MCF 10A (cell line): ENCODE measurements at regions not wholly inside any gene's neighbourhood (a gene's known extent, or its start where the extent isn't known, plus 50 kb on each side); places are given as distances from the start of the nearest gene placed in this dataset.
A peak's percentile ranks its signal among the peaks of the same experiment; 100 is the strongest.

Source experiments
- BruUV-seq: library from RNA; stranded (reverse); fragments of 400-500 nt; replicated peaks from 2 replicates; lab custom pipeline; 2021; lab: Mats Ljungman, UMichigan
- CTCF ChIA-PET: fragments of 300-600 bp; sonication (Branson Sonifier 250); formaldehyde crosslinking; extraction: SDS; loops from one replicate; lab custom pipeline; 2021; ENCODE audit warnings: antibody characterized with exemption, inconsistent platforms; lab: Yijun Ruan, JAX
- POLR2A ChIA-PET: fragments of 300-600, 350-650 bp; sonication (Branson Sonifier 250); formaldehyde crosslinking; extraction: SDS; loops from one replicate; lab custom pipeline; 2020; ENCODE audit warnings: antibody characterized with exemption, inconsistent platforms; lab: Yijun Ruan, JAX
- DNase-seq: peaks from one replicate; pipeline ENCODE4 v3.0.0-alpha.2; 2018; ENCODE audit not compliant: unreplicated experiment
- H3K27ac Mint-ChIP-seq: one replicate; pipeline ENCODE4 v1.8.0; 2022; ENCODE audit warnings: mild to moderate bottlenecking, low read depth, mixed read lengths; ENCODE audit not compliant: unreplicated experiment
- H3K27me3 Mint-ChIP-seq: one replicate; pipeline ENCODE4 v1.8.0; 2022; ENCODE audit warnings: mixed read lengths; ENCODE audit not compliant: insufficient read depth, unreplicated experiment
- H3K36me3 Mint-ChIP-seq: one replicate; pipeline ENCODE4 v1.8.0; 2022; ENCODE audit warnings: mild to moderate bottlenecking, moderate library complexity, mixed read lengths; ENCODE audit not compliant: insufficient read depth, unreplicated experiment
- H3K4me1 Mint-ChIP-seq: one replicate; pipeline ENCODE4 v1.8.0; 2022; ENCODE audit warnings: mixed read lengths; ENCODE audit not compliant: insufficient read depth, unreplicated experiment
- H3K4me3 Mint-ChIP-seq: one replicate; pipeline ENCODE4 v1.8.0; 2022; ENCODE audit warnings: mild to moderate bottlenecking, moderate library complexity, mixed read lengths; ENCODE audit not compliant: unreplicated experiment
- H3K9me3 Mint-ChIP-seq: one replicate; pipeline ENCODE4 v1.8.0; 2022; ENCODE audit warnings: mixed read lengths; ENCODE audit not compliant: unreplicated experiment
- intact Hi-C: fragments of 100-400 bp; cut with micrococcal nuclease; formaldehyde crosslinking; loops from 2 replicates; pipeline ENCODE4 v1.14.1; 2022
- TF ChIP-seq, protein P1 (sequence below): fragments of 200-600 bp; IDR thresholded peaks from one replicate; pipeline ENCODE4 v1.8.0; 2022; ENCODE audit warnings: antibody characterized with exemption, mild to moderate bottlenecking; ENCODE audit not compliant: unreplicated experiment

DNA sequence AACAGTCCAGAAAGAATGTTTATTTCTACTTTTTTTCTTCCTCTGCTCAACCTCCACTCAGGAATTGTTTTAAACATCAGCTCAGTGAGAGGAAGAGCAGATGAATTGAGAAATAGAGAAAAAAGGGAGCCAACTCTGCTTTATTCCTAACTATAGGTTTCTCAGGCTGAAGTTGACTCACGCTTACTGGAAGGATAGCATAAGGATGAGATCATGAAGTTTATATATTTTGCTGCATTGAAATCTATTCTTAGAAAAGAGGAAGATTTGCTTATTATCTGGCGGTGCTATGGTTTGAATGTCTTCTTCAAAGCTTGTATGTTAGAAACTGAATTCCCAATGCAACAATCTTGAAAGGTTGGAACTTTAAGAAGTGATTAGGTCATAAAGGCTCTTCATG is 1673.4 kb upstream of the PCDH7 start:
- BruUV-seq = no TSS peak
- ChIA-PET CTCF (interaction anchor here (0.7 kb wide), 1 partner anchor 812 kb away, joined by 3 read pairs; no protein-coding TSS in a partner anchor), POLR2A (no interaction called here)
- Mint-ChIP-seq H3K27ac (peak overlapping the region; percentile 73), H3K4me3 (no peak overlapping the region), H3K4me1 (peaks cover 31% of the 10 kb centered on the region), H3K27me3 (no peaks in the 10 kb centered on the region), H3K9me3 (peaks cover 13% of the 10 kb centered on the region), H3K36me3 (peaks cover 5% of the 10 kb centered on the region)
- intact Hi-C loops = no loop called here
- TF ChIP-seq, protein P1, sequence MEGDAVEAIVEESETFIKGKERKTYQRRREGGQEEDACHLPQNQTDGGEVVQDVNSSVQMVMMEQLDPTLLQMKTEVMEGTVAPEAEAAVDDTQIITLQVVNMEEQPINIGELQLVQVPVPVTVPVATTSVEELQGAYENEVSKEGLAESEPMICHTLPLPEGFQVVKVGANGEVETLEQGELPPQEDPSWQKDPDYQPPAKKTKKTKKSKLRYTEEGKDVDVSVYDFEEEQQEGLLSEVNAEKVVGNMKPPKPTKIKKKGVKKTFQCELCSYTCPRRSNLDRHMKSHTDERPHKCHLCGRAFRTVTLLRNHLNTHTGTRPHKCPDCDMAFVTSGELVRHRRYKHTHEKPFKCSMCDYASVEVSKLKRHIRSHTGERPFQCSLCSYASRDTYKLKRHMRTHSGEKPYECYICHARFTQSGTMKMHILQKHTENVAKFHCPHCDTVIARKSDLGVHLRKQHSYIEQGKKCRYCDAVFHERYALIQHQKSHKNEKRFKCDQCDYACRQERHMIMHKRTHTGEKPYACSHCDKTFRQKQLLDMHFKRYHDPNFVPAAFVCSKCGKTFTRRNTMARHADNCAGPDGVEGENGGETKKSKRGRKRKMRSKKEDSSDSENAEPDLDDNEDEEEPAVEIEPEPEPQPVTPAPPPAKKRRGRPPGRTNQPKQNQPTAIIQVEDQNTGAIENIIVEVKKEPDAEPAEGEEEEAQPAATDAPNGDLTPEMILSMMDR = no peak
- DNase-seq = peak; percentile 52

DNA sequence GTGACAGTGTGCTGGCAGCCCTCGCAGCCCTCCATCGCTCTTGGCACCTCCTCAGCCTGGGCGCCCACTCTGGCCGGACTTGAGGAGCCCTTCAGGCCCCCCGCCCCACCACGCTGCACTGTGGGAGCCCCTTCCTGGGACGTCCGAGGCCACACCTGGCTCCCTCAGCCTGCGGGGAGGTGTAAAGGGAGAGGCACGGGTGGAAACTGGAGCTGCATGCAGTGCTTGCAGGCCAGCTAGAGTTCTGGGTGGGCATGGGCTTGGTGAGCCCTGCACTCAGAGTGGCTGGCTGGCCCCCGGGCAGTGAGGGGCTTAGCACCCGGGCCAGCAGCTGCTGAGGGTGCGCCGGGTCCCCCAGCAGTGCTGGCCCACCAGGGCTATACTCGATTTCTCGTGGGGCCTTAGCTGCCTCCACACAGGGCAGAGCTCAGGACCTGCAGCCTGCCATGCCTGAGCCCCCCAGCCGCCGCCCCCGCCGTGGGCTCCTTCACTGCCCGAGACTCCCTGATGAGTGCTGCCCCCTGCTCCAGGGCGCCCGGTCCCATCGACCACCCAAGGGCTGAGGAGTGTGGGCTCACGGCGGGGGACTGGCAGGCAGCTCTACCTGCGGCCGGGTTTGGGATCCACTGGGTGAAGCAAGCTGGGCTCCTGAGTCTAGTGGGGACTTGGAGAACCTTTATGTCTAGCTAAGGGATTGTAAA is 1672.7 kb upstream of the PCDH7 start:
- no TSS peak for BruUV-seq
- intact Hi-C loops = no loop called here
- DNase-seq = no peak
- TF ChIP-seq, protein P1 = no peak
- POLR2A ChIA-PET = interaction anchor here (1.0 kb wide), 1 partner anchor 107 kb away, joined by 3 read pairs; no protein-coding TSS in a partner anchor
- Mint-ChIP-seq H3K4me1 (peaks cover 31% of the 10 kb centered on the region), H3K36me3 (peaks cover 5% of the 10 kb centered on the region), H3K9me3 (peaks cover 13% of the 10 kb centered on the region), H3K27ac (peak overlapping the region; percentile 73), H3K27me3 (no peaks in the 10 kb centered on the region), H3K4me3 (no peak overlapping the region)
- CTCF ChIA-PET = interaction anchor here (0.7 kb wide), 1 partner anchor 813 kb away, joined by 3 read pairs; no protein-coding TSS in a partner anchor

DNA sequence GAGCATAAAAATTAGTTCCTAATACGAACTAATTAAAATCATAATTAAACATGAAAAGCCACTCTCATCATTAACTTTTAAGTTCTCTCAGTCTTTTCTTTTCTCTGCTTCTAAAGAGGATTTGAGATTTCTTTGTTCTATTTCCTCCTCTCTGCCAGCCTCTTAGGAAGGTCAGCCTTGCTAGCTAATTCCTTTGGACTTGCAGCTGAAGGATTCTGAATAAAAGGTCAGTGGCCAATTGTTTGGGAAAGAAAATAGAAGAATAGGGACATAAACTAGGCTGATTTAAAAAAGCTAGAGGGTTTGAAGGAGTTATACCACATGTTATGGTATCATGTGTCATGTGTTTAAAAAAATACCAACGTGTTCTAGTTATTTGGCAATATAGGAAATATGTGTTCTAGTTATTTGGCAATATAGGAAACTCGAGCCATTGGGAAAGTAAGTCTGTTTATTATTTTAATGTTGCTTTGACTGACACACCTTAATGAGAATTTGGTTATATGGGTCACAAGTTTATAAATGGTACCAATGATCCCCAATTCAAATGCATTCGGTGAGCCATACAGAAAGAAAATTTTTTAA is 1668.7 kb upstream of the PCDH7 start:
- Mint-ChIP-seq H3K4me3 (no peak overlapping the region), H3K27ac (peak overlapping the region; percentile 87), H3K9me3 (peaks cover 13% of the 10 kb centered on the region), H3K27me3 (no peaks in the 10 kb centered on the region), H3K4me1 (peaks cover 20% of the 10 kb centered on the region), H3K36me3 (peaks cover 5% of the 10 kb centered on the region)
- DNase-seq = peak; percentile 69
- CTCF ChIA-PET = interaction anchor here (0.7 kb wide), 1 partner anchor 1343 kb away, joined by 3 read pairs; no protein-coding TSS in a partner anchor
- POLR2A ChIA-PET = no interaction called here
- no TSS peak for BruUV-seq
- TF ChIP-seq, protein P1 = no peak
- intact Hi-C loops = no loop called here

DNA sequence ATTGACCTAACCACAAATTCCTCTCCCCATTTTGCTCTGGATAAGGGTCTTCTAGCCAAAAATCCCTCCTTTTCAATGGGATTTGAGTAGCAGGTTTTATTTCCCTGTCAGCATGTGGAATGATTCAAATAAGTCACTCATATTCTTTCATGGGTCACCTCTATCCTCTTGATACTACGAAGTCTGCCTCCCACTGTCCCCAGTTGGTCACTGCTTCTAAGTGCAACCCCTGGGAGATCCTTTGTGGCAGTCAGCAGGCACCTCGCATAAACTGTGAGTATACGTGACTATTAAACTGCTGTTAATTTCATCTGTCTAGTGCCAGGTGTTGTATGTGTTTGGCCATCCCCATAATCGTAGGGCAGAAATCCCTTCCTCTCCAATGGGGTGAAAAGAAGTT is 1667.9 kb upstream of the PCDH7 start:
- no peak for DNase-seq
- H3K4me3 Mint-ChIP-seq = no peak overlapping the region
- no peaks in the 10 kb centered on the region for H3K27me3 Mint-ChIP-seq
- intact Hi-C loops = no loop called here
- peak overlapping the region; percentile 87 for H3K27ac Mint-ChIP-seq
- H3K9me3 Mint-ChIP-seq = peaks cover 13% of the 10 kb centered on the region
- CTCF ChIA-PET = interaction anchor here (0.7 kb wide), 1 partner anchor 1343 kb away, joined by 3 read pairs; no protein-coding TSS in a partner anchor
- peaks cover 5% of the 10 kb centered on the region for H3K36me3 Mint-ChIP-seq
- no TSS peak for BruUV-seq
- TF ChIP-seq, protein P1 = no peak
- peaks cover 14% of the 10 kb centered on the region for H3K4me1 Mint-ChIP-seq
- POLR2A ChIA-PET = no interaction called here
